HepG2 (cell line): ENCODE measurements at regions not wholly inside any gene's neighbourhood (a gene's known extent, or its start where the extent isn't known, plus 50 kb on each side); places are given as distances from the start of the nearest gene placed in this dataset.

Source experiments
- ATAC-seq: fragments of 200-7000 bp; cut with Tn5 transposase; 3 replicates; pipeline ENCODE4 v1.9.1; 2020; ENCODE audit warnings: mild to moderate bottlenecking, moderate library complexity
- BruUV-seq: library from RNA; stranded (reverse); fragments of 400-500 nt; replicated peaks from 2 replicates; lab custom pipeline; 2021; lab: Mats Ljungman, UMichigan
- CTCF ChIA-PET: fragments of 300-600 bp; formaldehyde crosslinking; extraction: SDS; loops from one replicate; lab custom pipeline; 2021; ENCODE audit warnings: low total read pairs, inconsistent platforms, low intra/inter-chr PET ratio; lab: Yijun Ruan, JAX
- POLR2A ChIA-PET: fragments of 350-600 bp; sonication (Branson Sonifier 250); formaldehyde crosslinking; loops from one replicate; lab custom pipeline; 2020; ENCODE audit warnings: antibody characterized with exemption, inconsistent platforms; lab: Yijun Ruan, JAX
- DNase-seq: peaks from one replicate; pipeline ENCODE4 v3.0.0-alpha.2; 2015; ENCODE audit warnings: low spot score
- FAIRE-seq: peaks from 3 replicates; lab custom pipeline; 2011; peaks lifted over from hg19 to GRCh38; lab: Jason Lieb, UNC
- H2AFZ ChIP-seq: one replicate; pipeline ENCODE4 v1.6.1; 2011; ENCODE audit warnings: low read length, inconsistent platforms
- H3K27ac ChIP-seq: fragments of 300-600 bp; 3 replicates; pipeline ENCODE4 v1.8.0; 2011; ENCODE audit warnings: mixed run types, mild to moderate bottlenecking, mixed read lengths, low read length, inconsistent platforms; ENCODE audit not compliant: insufficient read depth; ENCODE audit errors: extremely low read length
- H3K27me3 ChIP-seq, 2 experiments: fragments of 200-600 bp in 1 of 2; 2 replicates in 1 of 2; 3 replicates in 1 of 2; pipeline versions ENCODE4 v1.6.0 to v1.8.0; 2011; ENCODE audit warnings: low read length in 2 of 2, mild to moderate bottlenecking in 2 of 2, moderate library complexity in 2 of 2, inconsistent platforms in 1 of 2; ENCODE audit not compliant: insufficient read depth in 2 of 2, control insufficient read depth in 1 of 2
- H3K36me3 ChIP-seq, 2 experiments: fragments of 200-600 bp in 1 of 2; replicated peaks in 1 of 2; 2 replicates in 1 of 2; 3 replicates in 1 of 2; pipeline versions ENCODE4 v1.5.1 to v1.8.0; 2011; ENCODE audit warnings: low read length in 2 of 2, inconsistent platforms in 1 of 2; ENCODE audit not compliant: insufficient read depth in 2 of 2, control insufficient read depth in 1 of 2
- H3K4me1 ChIP-seq: 2 replicates; pipeline ENCODE4 v1.5.1; 2012; ENCODE audit warnings: low read length, inconsistent platforms; ENCODE audit not compliant: insufficient read depth
- H3K4me2 ChIP-seq: 2 replicates; pipeline ENCODE4 v1.6.0; 2011; ENCODE audit warnings: low read depth, low read length, inconsistent platforms
- H3K4me3 ChIP-seq, 3 experiments: fragments of 200-600 bp in 1 of 3; sonication (generic), shearing (Covaris generic) in 1 of 3; replicated peaks in 1 of 3; 2 replicates each; pipeline ENCODE4 v1.5.1; 2011 to 2016; ENCODE audit warnings: low read length in 3 of 3, inconsistent platforms in 2 of 3, low read depth in 2 of 3, mild to moderate bottlenecking in 2 of 3, control low read depth in 1 of 3, mixed read lengths in 1 of 3; ENCODE audit not compliant: insufficient read depth in 1 of 3
- H3K79me2 ChIP-seq: one replicate; pipeline ENCODE4 v1.6.1; 2011; ENCODE audit warnings: low read length, inconsistent platforms; ENCODE audit not compliant: insufficient read depth
- H3K9ac ChIP-seq: 2 replicates; pipeline ENCODE4 v1.6.0; 2011; ENCODE audit warnings: mild to moderate bottlenecking, low read depth, low read length, inconsistent platforms; ENCODE audit not compliant: insufficient read depth
- H3K9me3 ChIP-seq: 2 replicates; pipeline ENCODE4 v1.5.1; 2012; ENCODE audit warnings: mild to moderate bottlenecking, low read length
- H4K20me1 ChIP-seq: 2 replicates; pipeline ENCODE4 v1.6.0; 2011; ENCODE audit warnings: inconsistent platforms, mild to moderate bottlenecking, low read length, moderate library complexity; ENCODE audit not compliant: insufficient read depth
- ATF6 ChIP-seq: sonication (generic); formaldehyde crosslinking; conservative IDR thresholded peaks from 2 replicates; pipeline ENCODE4 v1.4.0; 2020; ENCODE audit warnings: missing genetic modification reagents
- GPBP1L1 ChIP-seq: sonication (generic); formaldehyde crosslinking; IDR thresholded peaks from 2 replicates; pipeline ENCODE4 v1.5.0; 2020; ENCODE audit warnings: mild to moderate bottlenecking, missing genetic modification reagents
- NPAS2 ChIP-seq: sonication (generic); formaldehyde crosslinking; IDR thresholded peaks from 2 replicates; pipeline ENCODE4 v1.8.0; 2022; ENCODE audit warnings: mild to moderate bottlenecking, missing genetic modification reagents, borderline replicate concordance
- PHB2 ChIP-seq: fragments of 450-650 bp; IDR thresholded peaks from 2 replicates; pipeline ENCODE4 v1.6.1; 2018; ENCODE audit not compliant: partially characterized antibody
- SIX4 ChIP-seq: sonication (generic); formaldehyde crosslinking; IDR thresholded peaks from 2 replicates; pipeline ENCODE4 v1.4.0; 2020; ENCODE audit warnings: missing genetic modification reagents
- ZNF407 ChIP-seq: sonication (generic); formaldehyde crosslinking; IDR thresholded peaks from one replicate; pipeline ENCODE4 v1.5.1; 2020; ENCODE audit warnings: mild to moderate bottlenecking, missing genetic modification reagents; ENCODE audit errors: not compliant biosample characterization
- ZNF891 ChIP-seq: sonication (generic); formaldehyde crosslinking; IDR thresholded peaks from 2 replicates; pipeline ENCODE4 v1.5.0; 2020; ENCODE audit warnings: mild to moderate bottlenecking, missing genetic modification reagents
- WGBS: methylation state at CpG from one replicate; pipeline ENCODE4 v1.1.6; 2017; ENCODE audit warnings: low lambda C conversion rate; 5-methylcytosine and 5-hydroxymethylcytosine counted together
- in situ Hi-C: cut with HindIII; loops from 2 replicates; pipeline ENCODE4 v1.10.0; 2017; ENCODE audit warnings: low pct_unique_long_range_greater_than_20kb; ENCODE audit not compliant: extremely low pct_ligation_motif_present
- intact Hi-C: fragments of 100-400 bp; cut with micrococcal nuclease; formaldehyde crosslinking; loops from one replicate; pipeline ENCODE4 v1.10.0; 2022; ENCODE audit not compliant: unreplicated experiment

GRCh38 chr1:219443763-219444162 lies 169.1 kb downstream of the ZC3H11B start (continued):
- TF ChIP-seq ZNF891 (CRISPR knock-in tag) = no peak
- no peak for TF ChIP-seq ZNF407 (CRISPR knock-in tag)

- CTCF ChIA-PET = no interaction called here
- Histone ChIP-seq H2AFZ (no peak overlapping the region), H4K20me1 (no peaks in the 10 kb centered on the region), H3K27ac (no peak overlapping the region), H3K27me3 (no peaks in the 10 kb centered on the region), H3K79me2 (no peaks in the 10 kb centered on the region), H3K36me3 (no peaks in the 10 kb centered on the region), H3K4me3 (no peak overlapping the region), H3K4me2 (no peak overlapping the region), H3K4me1 (peaks cover 6% of the 10 kb centered on the region; the same call in 1 of the 2 replicates), H3K9me3 (no peaks in the 10 kb centered on the region), H3K9ac (no peak overlapping the region)
- WGBS = 22% methylated on average over 4 of the region's 4 CpGs
- POLR2A ChIA-PET = no interaction called here
- intact Hi-C loops = no loop called here
- ATAC-seq = no peak
- no peak for DNase-seq
- no TSS peak for BruUV-seq
- FAIRE-seq = no peak
- in situ Hi-C loops = no loop called here
- TF ChIP-seq NPAS2 (CRISPR knock-in tag) (no peak), PHB2 (no peak), ATF6 (CRISPR knock-in tag) (no peak), SIX4 (CRISPR knock-in tag) (no peak), GPBP1L1 (CRISPR knock-in tag) (no peak)
Observed at GRCh38 chr1:219442611-219443061, 170.3 kb downstream of the ZC3H11B start.
